ENCODE measurements at regions not wholly inside any gene's neighbourhood (a gene's known extent, or its start where the extent isn't known, plus 50 kb on each side); places are given as distances from the start of the nearest gene placed in this dataset.

DNA sequence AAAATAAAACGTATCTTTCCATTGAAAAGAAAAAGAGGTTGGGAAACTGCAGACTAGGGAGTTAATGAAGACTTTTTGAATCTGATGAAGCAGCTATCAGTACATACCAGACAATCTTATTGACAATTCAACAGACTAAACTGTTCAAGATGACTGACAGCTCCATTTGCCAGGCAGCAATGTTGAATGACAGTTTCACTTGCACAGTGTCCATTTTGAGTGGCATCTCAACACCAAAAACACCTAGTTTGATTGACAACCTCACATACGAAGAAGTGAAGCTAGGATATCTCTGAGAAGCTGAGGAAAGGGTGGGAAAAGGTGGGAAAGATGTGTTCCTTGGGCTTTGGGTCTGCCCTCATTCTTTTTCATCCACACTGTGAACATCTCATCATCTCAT is 315.0 kb upstream of the SYT4 start:
- ChIA-PET POLR2A (no interaction called here), CTCF (interaction anchor here (0.6 kb wide), 1 partner anchor 655 kb away, joined by 3 read pairs; no protein-coding TSS in a partner anchor)
- Histone ChIP-seq H3K36me3 (ENCODE audit: insufficient read depth, low read length) (no peaks in the 10 kb centered on the region), H3K4me3 (ENCODE audit: low read length) (no peak overlapping the region), H3K27ac (ENCODE audit: low read depth in 1 of 2, low read length in 2 of 2) (no peak overlapping the region), H3K4me1 (ENCODE audit: insufficient read depth, low read length) (no peaks in the 10 kb centered on the region), H3K27me3 (ENCODE audit: control insufficient read depth in 1 of 2, insufficient read depth in 2 of 2, low read length in 2 of 2) (no peaks in the 10 kb centered on the region), H3K9me3 (ENCODE audit: control insufficient read depth in 1 of 2, insufficient read depth in 1 of 2, low read length in 2 of 2) (peaks cover 0 to 18% of the 10 kb centered on the region in 2 experiments)
- no peak overlapping the region for H3K4me3 Mint-ChIP-seq
- no peak overlapping the region for H3K27ac Mint-ChIP-seq
- H3K36me3 Mint-ChIP-seq (ENCODE audit: low read depth) = no peaks in the 10 kb centered on the region
- intact Hi-C loops (cut with DNase I, micrococcal nuclease) = no loop called here
- TF ChIP-seq, protein P1, sequence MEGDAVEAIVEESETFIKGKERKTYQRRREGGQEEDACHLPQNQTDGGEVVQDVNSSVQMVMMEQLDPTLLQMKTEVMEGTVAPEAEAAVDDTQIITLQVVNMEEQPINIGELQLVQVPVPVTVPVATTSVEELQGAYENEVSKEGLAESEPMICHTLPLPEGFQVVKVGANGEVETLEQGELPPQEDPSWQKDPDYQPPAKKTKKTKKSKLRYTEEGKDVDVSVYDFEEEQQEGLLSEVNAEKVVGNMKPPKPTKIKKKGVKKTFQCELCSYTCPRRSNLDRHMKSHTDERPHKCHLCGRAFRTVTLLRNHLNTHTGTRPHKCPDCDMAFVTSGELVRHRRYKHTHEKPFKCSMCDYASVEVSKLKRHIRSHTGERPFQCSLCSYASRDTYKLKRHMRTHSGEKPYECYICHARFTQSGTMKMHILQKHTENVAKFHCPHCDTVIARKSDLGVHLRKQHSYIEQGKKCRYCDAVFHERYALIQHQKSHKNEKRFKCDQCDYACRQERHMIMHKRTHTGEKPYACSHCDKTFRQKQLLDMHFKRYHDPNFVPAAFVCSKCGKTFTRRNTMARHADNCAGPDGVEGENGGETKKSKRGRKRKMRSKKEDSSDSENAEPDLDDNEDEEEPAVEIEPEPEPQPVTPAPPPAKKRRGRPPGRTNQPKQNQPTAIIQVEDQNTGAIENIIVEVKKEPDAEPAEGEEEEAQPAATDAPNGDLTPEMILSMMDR (IDR thresholded peaks at IDR 0.05) = no peak
- no peaks in the 10 kb centered on the region for H3K4me1 Mint-ChIP-seq (ENCODE audit: low read depth)
- H3K9me3 Mint-ChIP-seq = no peaks in the 10 kb centered on the region
- no peaks in the 10 kb centered on the region for H3K27me3 Mint-ChIP-seq
- ATAC-seq (ENCODE audit: poor library complexity) (no peak), DNase-seq (no peak)

- ChIA-PET CTCF (no interaction called here), POLR2A (no interaction called here)
- Histone ChIP-seq H3K9me3 (ENCODE audit: control insufficient read depth in 1 of 2, insufficient read depth in 1 of 2, low read length in 2 of 2) (no peaks in the 10 kb centered on the region), H3K27me3 (ENCODE audit: control insufficient read depth in 1 of 2, insufficient read depth in 2 of 2, low read length in 2 of 2) (no peaks in the 10 kb centered on the region), H3K4me1 (ENCODE audit: insufficient read depth, low read length) (no peaks in the 10 kb centered on the region), H3K36me3 (ENCODE audit: insufficient read depth, low read length) (no peaks in the 10 kb centered on the region), H3K27ac (ENCODE audit: low read depth in 1 of 2, low read length in 2 of 2) (no peak overlapping the region), H3K4me3 (ENCODE audit: low read length) (no peak overlapping the region)
- H3K9me3 Mint-ChIP-seq = no peaks in the 10 kb centered on the region
- no peak overlapping the region for H3K27ac Mint-ChIP-seq
- H3K4me1 Mint-ChIP-seq (ENCODE audit: low read depth) = no peaks in the 10 kb centered on the region
- DNase-seq = no peak
- intact Hi-C loops (cut with DNase I, micrococcal nuclease) = no loop called here
- no peak for ATAC-seq (ENCODE audit: poor library complexity)
- TF ChIP-seq, protein P1 (IDR thresholded peaks at IDR 0.05) = no peak
- H3K4me3 Mint-ChIP-seq = no peak overlapping the region
- no peaks in the 10 kb centered on the region for H3K36me3 Mint-ChIP-seq (ENCODE audit: low read depth)
- H3K27me3 Mint-ChIP-seq = no peaks in the 10 kb centered on the region
Observed at GRCh38 chr18:43596105-43596712, 318.9 kb upstream of the SYT4 start.

- Histone ChIP-seq H3K9me3 (ENCODE audit: control insufficient read depth in 1 of 2, insufficient read depth in 1 of 2, low read length in 2 of 2) (peaks cover 0 to 9% of the 10 kb centered on the region in 2 experiments), H3K4me1 (ENCODE audit: insufficient read depth, low read length) (no peaks in the 10 kb centered on the region), H3K36me3 (ENCODE audit: insufficient read depth, low read length) (no peaks in the 10 kb centered on the region), H3K27ac (ENCODE audit: low read depth in 1 of 2, low read length in 2 of 2) (no peak overlapping the region), H3K4me3 (ENCODE audit: low read length) (no peak overlapping the region), H3K27me3 (ENCODE audit: control insufficient read depth in 1 of 2, insufficient read depth in 2 of 2, low read length in 2 of 2) (no peaks in the 10 kb centered on the region)
- TF ChIP-seq, protein P1 (IDR thresholded peaks at IDR 0.05) = no peak
- Mint-ChIP-seq H3K27ac (no peak overlapping the region), H3K9me3 (peaks cover 14% of the 10 kb centered on the region), H3K4me1 (ENCODE audit: low read depth) (no peaks in the 10 kb centered on the region), H3K4me3 (no peak overlapping the region), H3K36me3 (ENCODE audit: low read depth) (no peaks in the 10 kb centered on the region), H3K27me3 (no peaks in the 10 kb centered on the region)
- intact Hi-C loops (cut with DNase I, micrococcal nuclease) = no loop called here
- ATAC-seq (ENCODE audit: poor library complexity) = no peak
- CTCF ChIA-PET = no interaction called here
- POLR2A ChIA-PET = no interaction called here
- DNase-seq = no peak
Observed at GRCh38 chr18:43601432-43601831, 324.1 kb upstream of the SYT4 start.
